ENCODE measurements at regions not wholly inside any gene's neighbourhood (a gene's known extent, or its start where the extent isn't known, plus 50 kb on each side); places are given as distances from the start of the nearest gene placed in this dataset.

DNA sequence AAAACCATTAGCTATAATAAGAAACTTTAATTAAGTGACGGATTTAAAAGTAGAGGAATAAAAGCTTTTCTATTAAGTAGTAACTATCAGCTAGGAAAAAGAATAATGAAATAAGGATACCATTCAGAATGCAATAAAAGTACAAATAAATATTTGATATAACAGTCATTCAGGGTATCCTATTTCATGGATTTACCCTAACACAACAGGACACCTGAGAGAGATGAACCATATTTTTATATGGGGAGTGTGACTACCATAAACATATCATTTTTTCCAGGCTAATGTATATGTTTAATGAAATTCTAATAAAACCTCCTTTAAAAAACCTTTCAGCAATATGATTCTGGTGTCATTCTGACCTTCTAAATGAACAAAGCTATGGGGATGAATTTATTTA is 393.8 kb downstream of the SNAPC1 start:
- H3K36me3 ChIP-seq (ENCODE audit: control insufficient read depth, insufficient read depth, low read length) = no peaks in the 10 kb centered on the region
- WGBS, 2 experiments = no CpG with 5 or more reads among the region's 1 CpG
- no peaks in the 10 kb centered on the region for H3K27me3 ChIP-seq (ENCODE audit: control insufficient read depth, insufficient read depth, low read length, poor library complexity, severe bottlenecking)
- H3K4me3 ChIP-seq (ENCODE audit: insufficient read depth, low read depth, low read length) = no peak overlapping the region
- H3K9me3 ChIP-seq (ENCODE audit: control insufficient read depth, low read length) = no peaks in the 10 kb centered on the region
- H3K27ac ChIP-seq (ENCODE audit: insufficient read depth, low read depth, low read length, poor library complexity, severe bottlenecking) = no peak overlapping the region
- H3K4me1 ChIP-seq (ENCODE audit: control insufficient read depth, insufficient read depth, low read length) = no peaks in the 10 kb centered on the region

DNA sequence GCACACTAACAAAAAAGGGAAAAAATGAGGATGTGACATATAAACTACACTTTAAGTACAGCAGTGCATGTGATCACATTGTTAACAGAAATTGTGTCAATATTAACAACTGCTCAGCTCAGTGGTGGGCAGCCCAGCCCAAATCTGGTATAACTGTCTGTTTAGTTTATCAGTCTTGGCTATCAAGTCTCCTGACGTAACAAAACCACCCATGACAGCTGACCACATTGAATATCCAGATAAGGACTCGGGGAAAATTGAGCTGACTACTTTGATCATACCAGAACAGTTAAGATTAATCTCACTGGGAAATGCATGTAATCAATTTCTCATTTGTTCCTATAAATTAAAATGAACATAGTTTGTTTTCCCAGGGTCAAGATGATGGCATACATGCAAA is 396.6 kb downstream of the SNAPC1 start:
- Histone ChIP-seq H3K4me3 (ENCODE audit: insufficient read depth, low read depth, low read length) (no peak overlapping the region), H3K9me3 (ENCODE audit: control insufficient read depth, low read length) (no peaks in the 10 kb centered on the region), H3K36me3 (ENCODE audit: control insufficient read depth, insufficient read depth, low read length) (no peaks in the 10 kb centered on the region), H3K27me3 (ENCODE audit: control insufficient read depth, insufficient read depth, low read length, poor library complexity, severe bottlenecking) (no peaks in the 10 kb centered on the region), H3K27ac (ENCODE audit: insufficient read depth, low read depth, low read length, poor library complexity, severe bottlenecking) (no peak overlapping the region), H3K4me1 (ENCODE audit: control insufficient read depth, insufficient read depth, low read length) (no peaks in the 10 kb centered on the region)
- WGBS, 2 experiments = 90 to 95% methylated on average over 2 of the region's 2 CpGs

DNA sequence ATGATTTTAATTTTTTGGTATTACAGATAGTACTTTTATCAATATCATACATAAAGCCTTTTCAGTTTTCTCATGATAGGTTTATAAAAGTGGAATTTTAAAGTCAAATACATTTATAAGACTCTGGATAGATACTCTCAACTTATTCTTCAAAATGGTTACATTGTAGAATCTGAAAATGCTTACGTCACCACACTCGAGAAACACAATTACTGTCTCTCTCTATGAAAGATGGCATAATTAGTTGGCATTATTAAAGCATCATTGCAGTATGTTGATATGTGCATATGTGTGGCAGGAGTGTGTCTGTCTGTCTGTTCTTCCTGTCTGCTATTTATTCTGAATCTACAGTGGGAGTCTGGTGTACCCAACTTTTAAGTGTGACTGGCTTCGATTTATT is 397.1 kb downstream of the SNAPC1 start:
- Histone ChIP-seq H3K27ac (ENCODE audit: insufficient read depth, low read depth, low read length, poor library complexity, severe bottlenecking) (no peak overlapping the region), H3K9me3 (ENCODE audit: control insufficient read depth, low read length) (no peaks in the 10 kb centered on the region), H3K36me3 (ENCODE audit: control insufficient read depth, insufficient read depth, low read length) (no peaks in the 10 kb centered on the region), H3K4me3 (ENCODE audit: insufficient read depth, low read depth, low read length) (no peak overlapping the region), H3K4me1 (ENCODE audit: control insufficient read depth, insufficient read depth, low read length) (no peaks in the 10 kb centered on the region), H3K27me3 (ENCODE audit: control insufficient read depth, insufficient read depth, low read length, poor library complexity, severe bottlenecking) (no peaks in the 10 kb centered on the region)
- WGBS, 2 experiments = 92 to 95% methylated on average over 3 of the region's 3 CpGs

DNA sequence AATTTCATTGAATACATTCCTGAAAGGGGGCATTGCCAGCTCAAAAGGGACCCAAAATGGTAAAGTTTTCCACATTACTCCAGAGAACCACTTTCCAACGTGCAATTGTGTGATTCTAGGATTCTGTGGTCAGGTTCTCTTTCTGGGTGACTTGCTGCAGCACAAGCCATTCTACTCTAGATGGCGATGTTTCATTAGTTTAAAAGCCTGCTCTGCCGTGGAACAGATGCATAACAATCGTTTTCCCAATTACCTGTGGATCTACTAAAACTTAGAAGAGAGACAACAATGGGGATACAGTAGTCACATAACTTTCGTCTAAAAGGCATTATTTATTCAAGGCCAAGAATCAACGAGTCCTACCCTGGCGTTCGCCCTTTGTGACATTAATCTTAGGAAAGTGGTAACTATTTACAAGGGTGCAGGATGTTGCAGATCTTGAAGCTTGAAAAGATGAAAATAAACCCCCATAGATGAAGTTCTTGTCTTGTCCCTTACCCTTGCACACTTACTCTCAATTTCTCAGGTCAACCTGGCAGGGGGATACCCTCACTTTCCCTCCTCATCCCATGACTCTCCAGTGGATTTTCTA is 400.9 kb downstream of the SNAPC1 start:
- no peak overlapping the region for H3K4me3 ChIP-seq (ENCODE audit: insufficient read depth, low read depth, low read length)
- H3K9me3 ChIP-seq (ENCODE audit: control insufficient read depth, low read length) = no peaks in the 10 kb centered on the region
- H3K27me3 ChIP-seq (ENCODE audit: control insufficient read depth, insufficient read depth, low read length, poor library complexity, severe bottlenecking) = no peaks in the 10 kb centered on the region
- H3K27ac ChIP-seq (ENCODE audit: insufficient read depth, low read depth, low read length, poor library complexity, severe bottlenecking) = no peak overlapping the region
- no peaks in the 10 kb centered on the region for H3K4me1 ChIP-seq (ENCODE audit: control insufficient read depth, insufficient read depth, low read length)
- no peaks in the 10 kb centered on the region for H3K36me3 ChIP-seq (ENCODE audit: control insufficient read depth, insufficient read depth, low read length)
- WGBS, 2 experiments = 25% methylated on average over 8 of the region's 8 CpGs

DNA sequence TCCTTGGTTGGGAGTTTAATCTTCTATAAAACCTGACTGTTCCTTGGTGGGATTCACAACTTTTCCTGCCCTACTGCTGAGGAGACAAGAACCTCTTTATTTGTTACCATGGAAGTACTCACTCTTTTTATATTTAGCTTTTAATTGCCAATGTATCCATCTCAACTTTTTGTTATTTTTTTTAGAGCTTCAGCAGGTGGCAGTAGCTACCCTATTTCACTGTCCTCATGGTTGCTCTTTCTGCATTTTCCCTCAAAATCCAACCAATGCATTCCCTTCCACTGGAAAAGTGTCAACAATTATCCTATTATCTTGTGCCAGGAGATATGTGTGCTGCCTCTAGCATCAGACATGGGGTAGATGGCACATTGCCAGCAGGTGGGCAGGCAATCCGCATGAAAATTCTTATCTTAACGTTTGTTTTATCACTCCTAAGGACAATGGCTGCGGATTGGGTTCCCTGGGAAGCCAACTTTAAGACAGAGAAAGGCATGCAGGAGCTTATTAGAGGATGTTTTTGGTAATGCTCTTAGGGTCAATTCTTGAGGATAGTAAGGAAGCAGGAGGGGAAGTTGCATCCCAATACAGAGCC is 406.4 kb downstream of the SNAPC1 start:
- WGBS, 2 experiments = 77 to 78% methylated on average over 3 of the region's 3 CpGs
- H3K4me3 ChIP-seq (ENCODE audit: insufficient read depth, low read depth, low read length) = no peak overlapping the region

DNA sequence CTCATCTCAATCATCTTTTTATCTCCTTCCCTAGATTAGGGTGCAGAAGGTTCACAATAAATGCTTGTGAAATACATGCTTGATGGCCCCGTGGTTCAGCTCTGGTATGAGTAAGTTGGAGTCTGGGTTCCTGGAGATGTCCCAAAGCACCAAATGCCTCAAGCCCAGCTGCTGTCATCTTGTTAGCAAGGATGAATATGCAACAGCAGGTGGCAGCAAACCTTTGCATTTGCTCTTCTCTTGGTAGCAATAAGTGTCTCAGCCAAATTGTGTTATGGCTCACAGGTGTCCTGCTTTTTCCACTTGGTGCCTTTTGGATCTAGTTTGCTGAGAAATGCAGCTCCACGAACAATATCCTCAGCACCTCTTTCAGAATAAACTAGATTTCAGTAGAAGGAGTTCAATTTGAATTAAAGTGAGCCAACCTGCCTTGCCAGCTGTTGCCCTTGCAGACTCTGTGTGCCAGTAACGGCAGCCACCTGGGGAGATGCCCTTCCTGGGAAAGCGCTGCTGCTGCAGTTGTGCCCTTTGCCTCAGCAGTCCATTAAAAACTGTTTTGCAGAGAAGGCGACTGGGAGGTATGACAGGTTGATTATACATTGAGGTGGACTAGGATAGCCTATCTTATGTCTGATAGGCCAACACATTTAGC is 417.3 kb downstream of the SNAPC1 start:
- H3K4me3 ChIP-seq (ENCODE audit: insufficient read depth, low read depth, low read length) = no peak overlapping the region
- no peaks in the 10 kb centered on the region for H3K9me3 ChIP-seq (ENCODE audit: control insufficient read depth, low read length)
- H3K36me3 ChIP-seq (ENCODE audit: control insufficient read depth, insufficient read depth, low read length) = no peaks in the 10 kb centered on the region
- 68 to 74% methylated on average over 5 of the region's 5 CpGs for WGBS, 2 experiments
- H3K27me3 ChIP-seq (ENCODE audit: control insufficient read depth, insufficient read depth, low read length, poor library complexity, severe bottlenecking) = no peaks in the 10 kb centered on the region
- H3K4me1 ChIP-seq (ENCODE audit: control insufficient read depth, insufficient read depth, low read length) = no peaks in the 10 kb centered on the region
- H3K27ac ChIP-seq (ENCODE audit: insufficient read depth, low read depth, low read length, poor library complexity, severe bottlenecking) = no peak overlapping the region

More for the DNA sequence above, 406.4 kb downstream of the SNAPC1 start:
- H3K9me3 ChIP-seq (ENCODE audit: control insufficient read depth, low read length) = no peaks in the 10 kb centered on the region
- no peaks in the 10 kb centered on the region for H3K27me3 ChIP-seq (ENCODE audit: control insufficient read depth, insufficient read depth, low read length, poor library complexity, severe bottlenecking)
- no peaks in the 10 kb centered on the region for H3K36me3 ChIP-seq (ENCODE audit: control insufficient read depth, insufficient read depth, low read length)
- no peaks in the 10 kb centered on the region for H3K4me1 ChIP-seq (ENCODE audit: control insufficient read depth, insufficient read depth, low read length)
- H3K27ac ChIP-seq (ENCODE audit: insufficient read depth, low read depth, low read length, poor library complexity, severe bottlenecking) = no peak overlapping the region

DNA sequence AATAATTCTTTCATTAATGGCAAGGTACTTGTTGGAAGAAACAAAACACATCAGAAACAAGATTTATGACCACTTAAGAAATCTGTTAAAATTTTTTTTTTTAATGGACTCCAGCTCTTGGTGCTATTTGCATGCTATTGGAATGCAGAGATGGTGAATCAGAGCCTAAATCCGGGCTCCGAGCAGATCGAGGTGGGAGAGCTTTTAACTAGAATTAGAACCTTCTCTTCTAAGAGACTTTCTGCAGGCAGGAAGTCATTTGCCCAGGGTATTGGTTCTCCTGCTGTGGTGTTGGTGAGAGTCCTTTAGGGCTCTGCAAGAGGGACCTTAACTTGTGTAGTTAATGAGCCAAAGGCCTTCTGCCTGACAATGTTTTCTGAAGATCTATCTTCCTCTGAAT is 419.4 kb downstream of the SNAPC1 start:
- no peak overlapping the region for H3K4me3 ChIP-seq (ENCODE audit: insufficient read depth, low read depth, low read length)
- no peaks in the 10 kb centered on the region for H3K4me1 ChIP-seq (ENCODE audit: control insufficient read depth, insufficient read depth, low read length)
- no peaks in the 10 kb centered on the region for H3K27me3 ChIP-seq (ENCODE audit: control insufficient read depth, insufficient read depth, low read length, poor library complexity, severe bottlenecking)
- H3K27ac ChIP-seq (ENCODE audit: insufficient read depth, low read depth, low read length, poor library complexity, severe bottlenecking) = no peak overlapping the region
- no peaks in the 10 kb centered on the region for H3K9me3 ChIP-seq (ENCODE audit: control insufficient read depth, low read length)
- no peaks in the 10 kb centered on the region for H3K36me3 ChIP-seq (ENCODE audit: control insufficient read depth, insufficient read depth, low read length)
- WGBS, 2 experiments = 80 to 86% methylated on average over 3 of the region's 3 CpGs

DNA sequence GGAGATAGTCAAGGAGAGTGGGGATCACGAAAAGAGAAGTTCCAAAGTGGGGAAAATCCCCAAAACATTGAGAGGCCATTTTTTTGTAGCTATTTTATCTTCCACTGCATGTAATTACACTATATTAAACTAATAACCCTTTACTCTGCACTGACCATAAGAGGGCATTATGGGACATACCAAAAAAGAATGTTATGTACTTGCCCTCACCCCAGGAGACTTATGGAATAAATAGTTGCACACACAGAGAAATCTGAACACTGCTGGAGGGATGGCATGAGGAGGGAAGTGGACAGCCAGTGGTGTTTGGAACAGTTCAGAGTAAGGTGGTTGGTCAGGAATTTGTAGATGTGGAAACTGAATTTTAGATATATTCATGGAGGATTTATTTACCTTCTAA is 422.9 kb downstream of the SNAPC1 start:
- 80 to 100% methylated on average over 1 of the region's 1 CpG for WGBS, 2 experiments

DNA sequence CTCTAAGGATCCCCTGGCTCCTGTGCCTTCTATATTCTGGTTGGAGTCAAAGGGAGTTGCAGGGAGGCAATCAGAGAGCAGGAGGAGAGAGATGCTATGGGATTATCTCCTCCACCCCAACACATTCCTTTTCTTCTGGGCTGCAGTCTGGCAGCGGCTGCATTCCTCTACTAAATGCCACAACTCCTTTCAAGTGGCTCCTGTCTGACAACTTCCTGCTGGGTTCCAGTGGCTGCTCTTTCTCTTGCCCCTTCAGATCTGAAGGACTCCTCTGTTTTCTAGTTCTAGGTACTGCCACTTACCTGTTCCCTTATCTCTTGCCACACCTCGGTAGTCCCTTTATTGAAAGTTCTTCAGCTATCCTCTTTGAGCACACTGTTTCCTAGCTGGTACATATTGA is 425.0 kb downstream of the SNAPC1 start:
- Histone ChIP-seq H3K27ac (ENCODE audit: insufficient read depth, low read depth, low read length, poor library complexity, severe bottlenecking) (no peak overlapping the region), H3K9me3 (ENCODE audit: control insufficient read depth, low read length) (no peaks in the 10 kb centered on the region), H3K4me3 (ENCODE audit: insufficient read depth, low read depth, low read length) (no peak overlapping the region), H3K4me1 (ENCODE audit: control insufficient read depth, insufficient read depth, low read length) (no peaks in the 10 kb centered on the region), H3K27me3 (ENCODE audit: control insufficient read depth, insufficient read depth, low read length, poor library complexity, severe bottlenecking) (peaks cover 4% of the 10 kb centered on the region), H3K36me3 (ENCODE audit: control insufficient read depth, insufficient read depth, low read length) (no peaks in the 10 kb centered on the region)
- 43 to 53% methylated on average over 2 of the region's 2 CpGs for WGBS, 2 experiments

More for the DNA sequence above, 422.9 kb downstream of the SNAPC1 start:
- no peak overlapping the region for H3K4me3 ChIP-seq (ENCODE audit: insufficient read depth, low read depth, low read length)
- no peaks in the 10 kb centered on the region for H3K4me1 ChIP-seq (ENCODE audit: control insufficient read depth, insufficient read depth, low read length)
- peaks cover 4% of the 10 kb centered on the region for H3K27me3 ChIP-seq (ENCODE audit: control insufficient read depth, insufficient read depth, low read length, poor library complexity, severe bottlenecking)
- H3K9me3 ChIP-seq (ENCODE audit: control insufficient read depth, low read length) = no peaks in the 10 kb centered on the region
- H3K27ac ChIP-seq (ENCODE audit: insufficient read depth, low read depth, low read length, poor library complexity, severe bottlenecking) = no peak overlapping the region
- H3K36me3 ChIP-seq (ENCODE audit: control insufficient read depth, insufficient read depth, low read length) = no peaks in the 10 kb centered on the region

DNA sequence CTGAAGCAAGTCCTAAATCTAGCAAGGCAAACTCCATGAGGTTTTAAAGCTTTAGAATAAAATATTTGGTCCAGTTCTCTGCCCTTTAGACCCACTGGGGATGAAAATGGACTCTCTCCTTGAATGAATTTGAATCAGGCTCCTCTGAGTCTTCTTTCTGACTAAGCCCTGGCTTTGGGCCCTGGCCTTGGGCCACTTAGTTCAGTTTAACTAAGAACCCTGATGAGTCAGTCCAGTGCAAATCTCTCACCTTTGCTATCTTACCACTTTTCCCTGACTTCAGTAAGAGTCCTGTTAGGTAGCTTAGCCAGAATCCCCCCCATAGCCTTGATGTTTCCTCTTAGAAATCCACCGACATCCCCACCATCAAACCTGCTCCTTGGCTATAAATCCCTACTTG is 427.5 kb downstream of the SNAPC1 start:
- Histone ChIP-seq H3K9me3 (ENCODE audit: control insufficient read depth, low read length) (no peaks in the 10 kb centered on the region), H3K4me3 (ENCODE audit: insufficient read depth, low read depth, low read length) (no peak overlapping the region), H3K4me1 (ENCODE audit: control insufficient read depth, insufficient read depth, low read length) (no peaks in the 10 kb centered on the region), H3K27ac (ENCODE audit: insufficient read depth, low read depth, low read length, poor library complexity, severe bottlenecking) (no peak overlapping the region), H3K36me3 (ENCODE audit: control insufficient read depth, insufficient read depth, low read length) (no peaks in the 10 kb centered on the region), H3K27me3 (ENCODE audit: control insufficient read depth, insufficient read depth, low read length, poor library complexity, severe bottlenecking) (peaks cover 4% of the 10 kb centered on the region)
- WGBS, 2 experiments = 0% methylated on average over 1 of the region's 1 CpG

All from ectodermal cell (in vitro differentiated cells).